Mesendoderm (in vitro differentiated cells): ENCODE measurements at regions not wholly inside any gene's neighbourhood (a gene's known extent, or its start where the extent isn't known, plus 50 kb on each side); places are given as distances from the start of the nearest gene placed in this dataset.
A peak's percentile ranks its signal among the peaks of the same experiment; 100 is the strongest.

Experiments used
- DNase-seq: peaks from one replicate; pipeline ENCODE4 v3.0.0; 2013
- H2AK5ac ChIP-seq: 2 replicates; pipeline ENCODE4 v1.6.1; 2013; ENCODE audit warnings: low read length, inconsistent platforms
- H2BK120ac ChIP-seq: 2 replicates; pipeline ENCODE4 v1.6.1; 2013; ENCODE audit warnings: low read depth, mild to moderate bottlenecking, low read length, moderate library complexity, mixed read lengths
- H2BK15ac ChIP-seq: replicated peaks from 2 replicates; pipeline ENCODE4 v1.6.1; 2013; ENCODE audit warnings: low read depth, mild to moderate bottlenecking, moderate library complexity
- H2BK5ac ChIP-seq: 2 replicates; pipeline ENCODE4 v1.6.1; 2013; ENCODE audit warnings: low read length, inconsistent platforms
- H3K18ac ChIP-seq: 2 replicates; pipeline ENCODE4 v1.6.1; 2013; ENCODE audit warnings: mild to moderate bottlenecking, low read length, mixed read lengths
- H3K23ac ChIP-seq: one replicate; pipeline ENCODE4 v1.6.1; 2013; ENCODE audit warnings: low read length
- H3K27ac ChIP-seq: 2 replicates; pipeline ENCODE4 v1.5.1; 2013; ENCODE audit warnings: low read depth, mild to moderate bottlenecking, inconsistent platforms, low read length, moderate library complexity
- H3K27me3 ChIP-seq: 2 replicates; pipeline ENCODE4 v1.6.1; 2013; ENCODE audit warnings: low read length, control low read depth, mild to moderate bottlenecking, inconsistent platforms; ENCODE audit not compliant: insufficient read depth, poor library complexity
- H3K36me3 ChIP-seq: 2 replicates; pipeline ENCODE4 v1.6.1; 2013; ENCODE audit warnings: low read length, inconsistent platforms; ENCODE audit not compliant: control insufficient read depth, insufficient read depth
- H3K4ac ChIP-seq: one replicate; pipeline ENCODE4 v1.6.1; 2013; ENCODE audit warnings: low read depth, mild to moderate bottlenecking, low read length, moderate library complexity
- H3K4me1 ChIP-seq: 2 replicates; pipeline ENCODE4 v1.6.1; 2013; ENCODE audit warnings: low read depth, low read length, inconsistent platforms; ENCODE audit not compliant: control insufficient read depth
- H3K4me2 ChIP-seq: 2 replicates; pipeline ENCODE4 v1.6.1; 2013; ENCODE audit warnings: low read length
- H3K4me3 ChIP-seq: 2 replicates; pipeline ENCODE4 v1.5.1; 2013; ENCODE audit warnings: mild to moderate bottlenecking, low read length
- H3K56ac ChIP-seq: one replicate; pipeline ENCODE4 v1.6.1; 2013; ENCODE audit warnings: low read length
- H3K79me1 ChIP-seq: 2 replicates; pipeline ENCODE4 v1.6.1; 2013; ENCODE audit warnings: low read length, inconsistent platforms
- H3K79me2 ChIP-seq: 2 replicates; pipeline ENCODE4 v1.6.1; 2013; ENCODE audit warnings: mild to moderate bottlenecking, low read length; ENCODE audit not compliant: control insufficient read depth, insufficient read depth
- H3K9ac ChIP-seq: 2 replicates; pipeline ENCODE4 v1.6.1; 2013; ENCODE audit warnings: low read length, inconsistent platforms
- H4K5ac ChIP-seq: one replicate; pipeline ENCODE4 v1.6.1; 2013; ENCODE audit warnings: low read length
- H4K8ac ChIP-seq: one replicate; pipeline ENCODE4 v1.6.1; 2013; ENCODE audit warnings: low read depth, mild to moderate bottlenecking, control low read depth, low read length, moderate library complexity
- WGBS: extraction: QIAGEN DNeasy Blood & Tissue Kit; methylation state at CpG from one replicate; pipeline ENCODE4 v1.1.7; 2013; ENCODE audit warnings: low lambda C conversion rate, missing lambda C conversion rate; ENCODE audit not compliant: insufficient coverage; ENCODE audit errors: extremely low coverage; 5-methylcytosine and 5-hydroxymethylcytosine counted together

- no peaks in the 10 kb centered on the region for H3K79me2 ChIP-seq
- no peak overlapping the region for H3K4me2 ChIP-seq
- no peak overlapping the region for H2BK15ac ChIP-seq
- no peak overlapping the region for H3K18ac ChIP-seq
- H3K27me3 ChIP-seq = no peaks in the 10 kb centered on the region
- WGBS = no CpG with 5 or more reads among the region's 5 CpGs
- no peak overlapping the region for H3K9ac ChIP-seq
- H4K5ac ChIP-seq = no peak overlapping the region
- no peak overlapping the region for H2BK120ac ChIP-seq
- no peaks in the 10 kb centered on the region for H3K4me1 ChIP-seq
- no peak overlapping the region for H2BK5ac ChIP-seq
- H3K56ac ChIP-seq = no peak overlapping the region
- H3K27ac ChIP-seq = no peak overlapping the region
- no peak overlapping the region for H4K8ac ChIP-seq
- H3K79me1 ChIP-seq = no peaks in the 10 kb centered on the region
- no peak overlapping the region for H2AK5ac ChIP-seq
- DNase-seq = no peak
- H3K4ac ChIP-seq = no peak overlapping the region
- no peaks in the 10 kb centered on the region for H3K36me3 ChIP-seq
- no peak overlapping the region for H3K4me3 ChIP-seq
- H3K23ac ChIP-seq = no peak overlapping the region
Measured at GRCh38 chr2:45209302-45209701, 200.1 kb upstream of the SIX2 start.

- Histone ChIP-seq H4K5ac (no peak overlapping the region), H3K4me3 (no peak overlapping the region)
- DNase-seq = no peak
Measured at GRCh38 chr2:45207101-45207500, 197.8 kb upstream of the SIX2 start.

DNA sequence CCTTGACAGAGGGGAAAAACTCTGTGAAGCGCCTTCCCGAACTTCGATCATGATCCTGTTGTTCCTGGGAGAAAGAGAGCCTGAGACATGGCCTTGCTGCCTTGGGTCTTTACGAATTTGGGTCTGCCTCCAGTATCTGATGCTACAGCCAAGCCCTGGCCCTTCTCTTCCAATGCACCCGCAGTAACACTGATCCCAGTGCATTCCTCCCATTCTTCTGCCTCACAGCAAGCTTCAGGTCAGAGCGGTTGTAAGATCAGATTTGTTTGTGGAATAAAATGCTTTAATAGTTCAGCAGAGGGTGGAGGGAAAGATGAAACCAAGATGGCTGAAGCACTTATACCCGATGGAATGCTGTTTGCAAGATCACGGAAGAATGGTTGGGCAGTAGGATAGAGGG, 196.7 kb upstream of the SIX2 start:
- Histone ChIP-seq H2BK5ac (no peak overlapping the region), H2AK5ac (no peak overlapping the region), H3K9ac (no peak overlapping the region), H3K18ac (no peak overlapping the region), H3K23ac (no peak overlapping the region), H3K4me3 (no peak overlapping the region), H3K27ac (no peak overlapping the region), H2BK120ac (no peak overlapping the region), H4K8ac (no peak overlapping the region), H3K4me1 (no peaks in the 10 kb centered on the region), H3K79me2 (no peaks in the 10 kb centered on the region), H4K5ac (no peak overlapping the region), H3K27me3 (no peaks in the 10 kb centered on the region), H2BK15ac (no peak overlapping the region), H3K56ac (no peak overlapping the region), H3K4ac (no peak overlapping the region), H3K79me1 (no peaks in the 10 kb centered on the region), H3K4me2 (no peak overlapping the region), H3K36me3 (no peaks in the 10 kb centered on the region)
- WGBS = no CpG with 5 or more reads among the region's 8 CpGs
- peak; percentile 11 for DNase-seq

More at GRCh38 chr2:45207101-45207500, 197.8 kb upstream of the SIX2 start:
- no peak overlapping the region for H3K56ac ChIP-seq
- H2BK120ac ChIP-seq = no peak overlapping the region
- H4K8ac ChIP-seq = no peak overlapping the region
- H3K23ac ChIP-seq = no peak overlapping the region
- H2BK15ac ChIP-seq = no peak overlapping the region
- H3K18ac ChIP-seq = no peak overlapping the region
- no CpG with 5 or more reads among the region's 4 CpGs for WGBS
- H3K4me1 ChIP-seq = no peaks in the 10 kb centered on the region
- no peak overlapping the region for H2BK5ac ChIP-seq
- no peak overlapping the region for H3K27ac ChIP-seq
- H3K79me2 ChIP-seq = no peaks in the 10 kb centered on the region
- H3K79me1 ChIP-seq = no peaks in the 10 kb centered on the region
- no peak overlapping the region for H3K9ac ChIP-seq
- no peak overlapping the region for H3K4ac ChIP-seq
- H2AK5ac ChIP-seq = no peak overlapping the region
- H3K4me2 ChIP-seq = no peak overlapping the region
- H3K36me3 ChIP-seq = no peaks in the 10 kb centered on the region
- H3K27me3 ChIP-seq = no peaks in the 10 kb centered on the region

- H3K4me3 ChIP-seq = no peak overlapping the region
- H3K4me1 ChIP-seq = no peaks in the 10 kb centered on the region
- no peak for DNase-seq
- H3K36me3 ChIP-seq = no peaks in the 10 kb centered on the region
- no peak overlapping the region for H2BK15ac ChIP-seq
- no peak overlapping the region for H4K5ac ChIP-seq
- H3K79me2 ChIP-seq = no peaks in the 10 kb centered on the region
- no peak overlapping the region for H2AK5ac ChIP-seq
- H4K8ac ChIP-seq = no peak overlapping the region
- WGBS = no CpG with 5 or more reads among the region's 4 CpGs
- no peak overlapping the region for H3K56ac ChIP-seq
- H3K27ac ChIP-seq = no peak overlapping the region
- H3K27me3 ChIP-seq = no peaks in the 10 kb centered on the region
- H3K18ac ChIP-seq = no peak overlapping the region
- H3K4ac ChIP-seq = no peak overlapping the region
- no peak overlapping the region for H2BK5ac ChIP-seq
- no peak overlapping the region for H3K23ac ChIP-seq
- no peak overlapping the region for H3K9ac ChIP-seq
- no peaks in the 10 kb centered on the region for H3K79me1 ChIP-seq
- H2BK120ac ChIP-seq = no peak overlapping the region
- H3K4me2 ChIP-seq = no peak overlapping the region
Measured at GRCh38 chr2:45205480-45205879, 196.2 kb upstream of the SIX2 start.

- no peak overlapping the region for H4K8ac ChIP-seq
- H3K9ac ChIP-seq = no peak overlapping the region
- no peak overlapping the region for H3K4ac ChIP-seq
- H3K4me3 ChIP-seq = no peak overlapping the region
- H3K27ac ChIP-seq = no peak overlapping the region
- H3K36me3 ChIP-seq = no peaks in the 10 kb centered on the region
- no peak overlapping the region for H3K23ac ChIP-seq
- no peak overlapping the region for H3K4me2 ChIP-seq
- H3K27me3 ChIP-seq = no peaks in the 10 kb centered on the region
- no peaks in the 10 kb centered on the region for H3K4me1 ChIP-seq
- no peak overlapping the region for H2AK5ac ChIP-seq
- H2BK5ac ChIP-seq = no peak overlapping the region
- H3K56ac ChIP-seq = no peak overlapping the region
- no peak overlapping the region for H2BK15ac ChIP-seq
- DNase-seq = no peak
- no peak overlapping the region for H4K5ac ChIP-seq
- H3K79me2 ChIP-seq = no peaks in the 10 kb centered on the region
- no peak overlapping the region for H2BK120ac ChIP-seq
- H3K18ac ChIP-seq = no peak overlapping the region
- H3K79me1 ChIP-seq = no peaks in the 10 kb centered on the region
Measured at GRCh38 chr2:45203400-45203799, 194.1 kb upstream of the SIX2 start.

GRCh38 chr2:45199973-45200372, 190.7 kb upstream of the SIX2 start:
- Histone ChIP-seq H2BK15ac (no peak overlapping the region), H3K9ac (no peak overlapping the region), H3K4me3 (no peak overlapping the region), H4K8ac (no peak overlapping the region), H3K4me1 (no peaks in the 10 kb centered on the region), H2BK5ac (no peak overlapping the region), H3K4ac (no peak overlapping the region), H4K5ac (no peak overlapping the region), H3K18ac (no peak overlapping the region), H3K79me1 (no peaks in the 10 kb centered on the region), H2BK120ac (no peak overlapping the region), H3K27ac (no peak overlapping the region), H3K23ac (no peak overlapping the region), H3K4me2 (no peak overlapping the region), H3K79me2 (no peaks in the 10 kb centered on the region), H3K56ac (no peak overlapping the region), H3K36me3 (no peaks in the 10 kb centered on the region), H2AK5ac (no peak overlapping the region), H3K27me3 (no peaks in the 10 kb centered on the region)
- no CpG with 5 or more reads among the region's 4 CpGs for WGBS
- no peak for DNase-seq
